GM19463 (cell line): ENCODE measurements at regions not wholly inside any gene's neighbourhood (a gene's known extent, or its start where the extent isn't known, plus 50 kb on each side); places are given as distances from the start of the nearest gene placed in this dataset.
"Not testable (repeated sequence)": the region's sequence is repeated elsewhere in the genome, so short reads cannot be mapped to it uniquely, and the experiment has no call there.

Experiments used
- ATAC-seq: cut with Tn5 transposase; IDR thresholded peaks from one replicate; pipeline ENCODE4 v1.9.1; 2021; ENCODE audit warnings: mild to moderate bottlenecking, moderate library complexity; ENCODE audit not compliant: unreplicated experiment

- peak; percentile 79 for ATAC-seq
These were observed 208.4 kb downstream of the TPST1 start for GRCh38 chr7:66413379-66414114.

- no peak for ATAC-seq
These were observed 210.6 kb downstream of the TPST1 start for GRCh38 chr7:66415659-66416265.

- no peak for ATAC-seq
These were observed 210.1 kb upstream of the KCTD7 start for GRCh38 chr7:66418537-66418936.

- ATAC-seq, result no peak
These were observed 209.5 kb upstream of the KCTD7 start for GRCh38 chr7:66419210-66419609.

- ATAC-seq, result no peak
These were observed 206.7 kb upstream of the KCTD7 start for GRCh38 chr7:66421830-66422475.

GRCh38 chr7:66423729-66424128, 205.0 kb upstream of the KCTD7 start:
- ATAC-seq, result no peak

- no peak for ATAC-seq
These were observed 202.3 kb upstream of the KCTD7 start for GRCh38 chr7:66426332-66426731.

- no peak for ATAC-seq
These were observed 201.7 kb upstream of the KCTD7 start for GRCh38 chr7:66426996-66427395.

GRCh38 chr7:66427956-66428355, 200.7 kb upstream of the KCTD7 start:
- no peak for ATAC-seq

GRCh38 chr7:66429498-66430163, 199.1 kb upstream of the KCTD7 start:
- no peak for ATAC-seq

- ATAC-seq, result no peak
These were observed 198.5 kb upstream of the KCTD7 start for GRCh38 chr7:66430164-66430545.

GRCh38 chr7:66438703-66439405, 189.8 kb upstream of the KCTD7 start:
- not testable (repeated sequence) for ATAC-seq

- ATAC-seq, result no peak
These were observed 186.3 kb upstream of the KCTD7 start for GRCh38 chr7:66442385-66442784.

GRCh38 chr7:66443946-66444345, 184.7 kb upstream of the KCTD7 start:
- ATAC-seq, result no peak

- not testable (repeated sequence) for ATAC-seq
These were observed 181.7 kb upstream of the KCTD7 start for GRCh38 chr7:66447007-66447406.

- not testable (repeated sequence) for ATAC-seq
These were observed 177.9 kb upstream of the KCTD7 start for GRCh38 chr7:66450814-66451213.

- not testable (repeated sequence) for ATAC-seq
These were observed 177.0 kb upstream of the KCTD7 start for GRCh38 chr7:66451713-66452112.

- no peak for ATAC-seq
These were observed 176.5 kb upstream of the KCTD7 start for GRCh38 chr7:66452165-66452564.

GRCh38 chr7:66453340-66453739, 175.3 kb upstream of the KCTD7 start:
- ATAC-seq, result no peak

GRCh38 chr7:66454600-66455225, 174.0 kb upstream of the KCTD7 start:
- no peak for ATAC-seq

GRCh38 chr7:66455432-66455831, 173.2 kb upstream of the KCTD7 start:
- ATAC-seq, result not testable (repeated sequence)
